ENCODE measurements at regions not wholly inside any gene's neighbourhood (a gene's known extent, or its start where the extent isn't known, plus 50 kb on each side); places are given as distances from the start of the nearest gene placed in this dataset.

- Histone ChIP-seq H3K4me1 (ENCODE audit: control insufficient read depth, extremely low read depth, insufficient read depth, low read length) (no peaks in the 10 kb centered on the region), H3K9ac (replicated peaks; ENCODE audit: extremely low read depth, insufficient read depth, low read length) (no peak overlapping the region), H3K79me2 (ENCODE audit: control insufficient read depth, insufficient read depth, low read length) (no peaks in the 10 kb centered on the region), H3K27ac (ENCODE audit: insufficient read depth, low read depth, low read length) (no peak overlapping the region), H3K27me3 (ENCODE audit: control insufficient read depth in 2 of 2, insufficient read depth in 2 of 2, low read length in 2 of 2) (no peaks in the 10 kb centered on the region), H3K4me3 (replicated peaks in 1 of 3; ENCODE audit: insufficient read depth in 1 of 3, low read depth in 1 of 3, low read length in 3 of 3) (no peak overlapping the region), H3K9me3 (replicated peaks; ENCODE audit: control insufficient read depth, insufficient read depth, low read length) (no peaks in the 10 kb centered on the region), H2AFZ (ENCODE audit: low read depth, low read length) (no peak overlapping the region), H4K20me1 (replicated peaks; ENCODE audit: control insufficient read depth, extremely low read depth, insufficient read depth, low read length) (no peaks in the 10 kb centered on the region), H3K4me2 (ENCODE audit: insufficient read depth, low read length) (no peak overlapping the region), H3K36me3 (ENCODE audit: control insufficient read depth in 2 of 2, extremely low read depth in 1 of 2, insufficient read depth in 2 of 2, low read length in 2 of 2) (no peaks in the 10 kb centered on the region), H3K9me1 (replicated peaks; ENCODE audit: control insufficient read depth, extremely low read depth, insufficient read depth, low read length) (no peaks in the 10 kb centered on the region)
- FAIRE-seq = no peak
- intact Hi-C loops (cut with micrococcal nuclease) = no loop called here
- no TSS peak for BruUV-seq (replicated peaks)
- CTCF ChIA-PET = interaction anchor here (1.0 kb wide), 1 partner anchor 14 kb away, joined by 4 read pairs; no protein-coding TSS in a partner anchor
- DNase-seq (ENCODE audit: low read depth, low spot score) = no peak
- POLR2A ChIA-PET = no interaction called here
- dilution Hi-C loops (cut with MboI; ENCODE audit: extremely low pct_ligation_motif_present, low sequenced_read_pairs) = no loop called here
- no peak for TF ChIP-seq FOS (IDR thresholded peaks at IDR 0.05; ENCODE audit: borderline replicate concordance, insufficient read depth, low read length)
- no peak for TF ChIP-seq GATA2 (IDR thresholded peaks at IDR 0.05; ENCODE audit: insufficient read depth, insufficient read length, low read depth, low read length)
- TF ChIP-seq POLR2AphosphoS5 (IDR thresholded peaks at IDR 0.05; ENCODE audit: insufficient read depth, low read depth, low read length) = no peak
- no peak for TF ChIP-seq POLR2A (IDR thresholded peaks at IDR 0.05; ENCODE audit: low read depth, low read length)
- TF ChIP-seq JUN (IDR thresholded peaks at IDR 0.05; ENCODE audit: borderline replicate concordance, insufficient read depth, insufficient read length, low read depth) = no peak
- TF ChIP-seq MYC (IDR thresholded peaks at IDR 0.05; ENCODE audit: low read depth, low read length) = no peak
- no peak for TF ChIP-seq MAX (IDR thresholded peaks at IDR 0.05; ENCODE audit: insufficient read depth, insufficient read length)
- TF ChIP-seq EZH2 (IDR thresholded peaks at IDR 0.05; ENCODE audit: borderline replicate concordance, low read depth, low read length, severe bottlenecking) = no peak
- TF ChIP-seq CTCF (IDR thresholded peaks at IDR 0.05; ENCODE audit: extremely low read depth in 1 of 2, insufficient read depth in 1 of 2, low read depth in 1 of 2, low read length in 2 of 2) = no peak
These were observed 187.0 kb downstream of the CCNG2 start for GRCh38 chr4:77344001-77344400.

Data from endothelial cell of umbilical vein (primary cell).